Keratinocyte (primary cell): ENCODE measurements at regions not wholly inside any gene's neighbourhood (a gene's known extent, or its start where the extent isn't known, plus 50 kb on each side); places are given as distances from the start of the nearest gene placed in this dataset.

Experiments used
- DNase-seq: peaks from one replicate; pipeline ENCODE4 v3.0.0-alpha.2; 2011; ENCODE audit warnings: low read depth, missing footprints, low spot score
- FAIRE-seq: peaks from 2 replicates; lab custom pipeline; 2011; peaks lifted over from hg19 to GRCh38; lab: Jason Lieb, UNC
- H2AFZ ChIP-seq: 2 replicates; pipeline ENCODE4 v1.6.0; 2012; ENCODE audit warnings: low read length, control low read depth, inconsistent platforms; ENCODE audit not compliant: control insufficient read depth
- H3K27ac ChIP-seq: 2 replicates; pipeline ENCODE4 v1.5.1; 2011; ENCODE audit warnings: low read length; ENCODE audit not compliant: control insufficient read depth, insufficient read depth
- H3K27me3 ChIP-seq: 3 replicates; pipeline ENCODE4 v1.6.0; 2011; ENCODE audit warnings: low read length; ENCODE audit not compliant: control insufficient read depth, insufficient read depth; ENCODE audit errors: extremely low read depth
- H3K36me3 ChIP-seq, 2 experiments: 2 replicates in 1 of 2; 3 replicates in 1 of 2; pipeline ENCODE4 v1.5.1; 2011; ENCODE audit warnings: low read length in 2 of 2, mild to moderate bottlenecking in 1 of 2; ENCODE audit not compliant: control insufficient read depth in 2 of 2, insufficient read depth in 2 of 2; ENCODE audit errors: extremely low read depth in 1 of 2
- H3K4me1 ChIP-seq: 3 replicates; pipeline ENCODE4 v1.5.1; 2011; ENCODE audit warnings: low read length; ENCODE audit not compliant: control insufficient read depth, insufficient read depth; ENCODE audit errors: extremely low read depth
- H3K4me2 ChIP-seq: 3 replicates; pipeline ENCODE4 v1.6.0; 2011; ENCODE audit warnings: low read depth, low read length; ENCODE audit not compliant: control insufficient read depth, insufficient read depth; ENCODE audit errors: extremely low read depth
- H3K4me3 ChIP-seq, 3 experiments: fragments of 200-600 bp in 1 of 3; sonication (generic) in 1 of 3; 2 replicates in 2 of 3; 3 replicates in 1 of 3; pipeline ENCODE4 v1.5.1; 2011 to 2016; ENCODE audit warnings: low read length in 3 of 3, mild to moderate bottlenecking in 3 of 3, control low read depth in 2 of 3, inconsistent platforms in 1 of 3, low read depth in 1 of 3, mixed read lengths in 1 of 3, mixed run types in 1 of 3, moderate library complexity in 1 of 3; ENCODE audit not compliant: control insufficient read depth in 2 of 3, insufficient read depth in 2 of 3; ENCODE audit errors: extremely low read depth in 1 of 3
- H3K79me2 ChIP-seq: 2 replicates; pipeline ENCODE4 v1.6.0; 2012; ENCODE audit warnings: low read length; ENCODE audit not compliant: control insufficient read depth, insufficient read depth
- H3K9ac ChIP-seq: 3 replicates; pipeline ENCODE4 v1.6.0; 2011; ENCODE audit warnings: low read length; ENCODE audit not compliant: control insufficient read depth, insufficient read depth; ENCODE audit errors: extremely low read depth
- H3K9me1 ChIP-seq: 3 replicates; pipeline ENCODE4 v1.6.0; 2011; ENCODE audit warnings: low read length; ENCODE audit not compliant: control insufficient read depth, insufficient read depth; ENCODE audit errors: extremely low read depth
- H3K9me3 ChIP-seq: 2 replicates; pipeline ENCODE4 v1.5.1; 2012; ENCODE audit warnings: low read depth, low read length; ENCODE audit not compliant: control insufficient read depth
- H4K20me1 ChIP-seq: 3 replicates; pipeline ENCODE4 v1.6.0; 2011; ENCODE audit warnings: low read length; ENCODE audit not compliant: control insufficient read depth, insufficient read depth; ENCODE audit errors: extremely low read depth
- EZH2 ChIP-seq: IDR thresholded peaks from one replicate; pipeline ENCODE4 v1.6.1; 2012; ENCODE audit warnings: inconsistent platforms, mild to moderate bottlenecking, low read length, moderate library complexity
- dilution Hi-C: fragments of 300-500 bp; cut with MboI; formaldehyde crosslinking; loops from one replicate; pipeline ENCODE4 v1.7.0; 2020; ENCODE audit warnings: low sequenced_read_pairs; ENCODE audit not compliant: extremely low pct_ligation_motif_present
- TF ChIP-seq, protein P1 (sequence below), 3 experiments: IDR thresholded peaks in 1 of 3; conservative IDR thresholded peaks in 1 of 3; optimal IDR thresholded peaks in 1 of 3; 2 replicates in 2 of 3; 3 replicates in 1 of 3; pipeline versions ENCODE3 to v1.5.1; 2011; ENCODE audit warnings: low read length in 3 of 3, mild to moderate bottlenecking in 3 of 3, moderate library complexity in 2 of 3, control low read depth in 1 of 3, inconsistent platforms in 1 of 3; ENCODE audit not compliant: insufficient read depth in 2 of 3; ENCODE audit errors: extremely low read depth in 1 of 3

DNA sequence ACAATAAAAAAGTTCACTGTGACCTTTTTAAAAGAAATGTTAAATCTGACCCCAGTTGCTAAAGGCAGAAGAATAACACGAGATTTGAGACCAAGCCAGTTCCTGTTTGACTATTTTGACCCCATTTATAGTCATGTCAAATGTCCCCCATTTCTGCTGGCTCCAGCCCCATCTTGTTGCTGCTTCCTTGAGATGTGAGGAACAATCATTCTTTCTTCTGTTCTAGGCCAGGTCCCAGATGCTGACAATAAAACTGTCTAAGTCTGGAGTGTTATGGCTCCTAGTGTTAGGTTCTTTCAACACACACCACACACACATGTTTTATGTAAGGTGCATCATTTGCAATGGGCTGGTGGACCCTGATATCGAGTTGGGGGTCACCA, 92.0 kb upstream of the CYP1B1 start:
- dilution Hi-C loops: no loop called here
- H3K27ac ChIP-seq: no peak overlapping the region
- no peak for FAIRE-seq

DNA sequence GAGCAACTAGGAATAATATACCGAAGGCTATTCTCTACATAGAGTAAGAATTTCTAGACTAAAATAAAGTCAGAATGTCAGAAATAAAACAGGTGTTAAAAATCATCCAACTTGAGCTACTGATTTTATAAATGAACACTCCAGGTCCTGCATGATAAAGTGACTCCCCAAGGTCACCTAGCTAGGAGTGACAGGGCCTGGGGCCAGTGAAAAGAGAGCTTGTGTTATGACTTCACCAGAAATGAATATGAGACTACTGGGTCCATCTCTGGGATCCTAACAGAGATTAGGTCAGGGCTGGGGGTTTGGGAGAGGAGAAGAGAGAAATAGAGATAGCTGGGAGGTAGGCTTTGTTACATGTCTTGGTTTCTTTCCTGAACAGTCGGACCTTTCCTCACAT, 89.7 kb upstream of the CYP1B1 start:
- H4K20me1 ChIP-seq: no peaks in the 10 kb centered on the region
- no peak overlapping the region for H3K4me2 ChIP-seq
- H3K4me3 ChIP-seq: no peak overlapping the region
- dilution Hi-C loops: no loop called here
- H3K79me2 ChIP-seq: no peaks in the 10 kb centered on the region
- peaks cover 17% of the 10 kb centered on the region for H3K4me1 ChIP-seq
- FAIRE-seq (no peak), DNase-seq (no peak)
- H3K9ac ChIP-seq: no peak overlapping the region
- H3K9me1 ChIP-seq: no peaks in the 10 kb centered on the region
- TF ChIP-seq, protein P1, sequence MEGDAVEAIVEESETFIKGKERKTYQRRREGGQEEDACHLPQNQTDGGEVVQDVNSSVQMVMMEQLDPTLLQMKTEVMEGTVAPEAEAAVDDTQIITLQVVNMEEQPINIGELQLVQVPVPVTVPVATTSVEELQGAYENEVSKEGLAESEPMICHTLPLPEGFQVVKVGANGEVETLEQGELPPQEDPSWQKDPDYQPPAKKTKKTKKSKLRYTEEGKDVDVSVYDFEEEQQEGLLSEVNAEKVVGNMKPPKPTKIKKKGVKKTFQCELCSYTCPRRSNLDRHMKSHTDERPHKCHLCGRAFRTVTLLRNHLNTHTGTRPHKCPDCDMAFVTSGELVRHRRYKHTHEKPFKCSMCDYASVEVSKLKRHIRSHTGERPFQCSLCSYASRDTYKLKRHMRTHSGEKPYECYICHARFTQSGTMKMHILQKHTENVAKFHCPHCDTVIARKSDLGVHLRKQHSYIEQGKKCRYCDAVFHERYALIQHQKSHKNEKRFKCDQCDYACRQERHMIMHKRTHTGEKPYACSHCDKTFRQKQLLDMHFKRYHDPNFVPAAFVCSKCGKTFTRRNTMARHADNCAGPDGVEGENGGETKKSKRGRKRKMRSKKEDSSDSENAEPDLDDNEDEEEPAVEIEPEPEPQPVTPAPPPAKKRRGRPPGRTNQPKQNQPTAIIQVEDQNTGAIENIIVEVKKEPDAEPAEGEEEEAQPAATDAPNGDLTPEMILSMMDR (optimal IDR thresholded peaks at IDR 0.05 in 1 of 3, IDR thresholded peaks at IDR 0.05 in 1 of 3, conservative IDR thresholded peaks at IDR 0.05 in 1 of 3; ENCODE audit: extremely low read depth in 1 of 3, insufficient read depth in 2 of 3, low read length in 3 of 3): no peak
- no peak for TF ChIP-seq EZH2
- H2AFZ ChIP-seq: no peak overlapping the region
- H3K36me3 ChIP-seq: no peaks in the 10 kb centered on the region
- H3K27ac ChIP-seq: no peak overlapping the region
- no peaks in the 10 kb centered on the region for H3K27me3 ChIP-seq
- no peaks in the 10 kb centered on the region for H3K9me3 ChIP-seq

More for the DNA sequence above, 92.0 kb upstream of the CYP1B1 start:
- Histone ChIP-seq H3K4me3 (no peak overlapping the region), H3K4me1 (peaks cover 17% of the 10 kb centered on the region), H3K9me1 (no peaks in the 10 kb centered on the region), H3K36me3 (no peaks in the 10 kb centered on the region), H2AFZ (no peak overlapping the region), H4K20me1 (no peaks in the 10 kb centered on the region), H3K79me2 (no peaks in the 10 kb centered on the region), H3K9ac (no peak overlapping the region), H3K27me3 (no peaks in the 10 kb centered on the region), H3K9me3 (no peaks in the 10 kb centered on the region), H3K4me2 (peak overlapping the region; percentile 19)
- no peak for DNase-seq
- no peak for TF ChIP-seq EZH2
- TF ChIP-seq, protein P1 (optimal IDR thresholded peaks at IDR 0.05 in 1 of 3, IDR thresholded peaks at IDR 0.05 in 1 of 3, conservative IDR thresholded peaks at IDR 0.05 in 1 of 3; ENCODE audit: extremely low read depth in 1 of 3, insufficient read depth in 2 of 3, low read length in 3 of 3): no peak
